Mucosa of rectum (tissue), 2 donors: ENCODE measurements at regions not wholly inside any gene's neighbourhood (a gene's known extent, or its start where the extent isn't known, plus 50 kb on each side); places are given as distances from the start of the nearest gene placed in this dataset.
"Not testable (repeated sequence)": the region's sequence is repeated elsewhere in the genome, so short reads cannot be mapped to it uniquely, and the experiment has no call there.

Experiments
- H3K27ac ChIP-seq, 2 donors: one replicate each; pipeline ENCODE4 v1.7.0; 2013; ENCODE audit warnings: inconsistent platforms in 2 of 2, low read depth in 2 of 2, low read length in 2 of 2
- H3K27me3 ChIP-seq, 2 donors: one replicate each; pipeline ENCODE4 v1.7.0; 2013; ENCODE audit warnings: low read length in 2 of 2; ENCODE audit not compliant: control insufficient read depth in 2 of 2, insufficient read depth in 2 of 2
- H3K36me3 ChIP-seq, 2 donors: one replicate each; pipeline ENCODE4 v1.7.0; 2013; ENCODE audit warnings: low read length in 2 of 2; ENCODE audit not compliant: control insufficient read depth in 2 of 2, insufficient read depth in 2 of 2
- H3K4me1 ChIP-seq, 2 donors: one replicate each; pipeline ENCODE4 v1.7.0; 2013; ENCODE audit warnings: low read length in 2 of 2, mild to moderate bottlenecking in 1 of 2; ENCODE audit not compliant: control insufficient read depth in 2 of 2, insufficient read depth in 2 of 2
- H3K4me3 ChIP-seq, 2 donors: one replicate each; pipeline ENCODE4 v1.7.0; 2013; ENCODE audit warnings: low read length in 2 of 2
- H3K9ac ChIP-seq, 2 donors: one replicate each; pipeline ENCODE4 v1.7.0; 2013; ENCODE audit warnings: low read length in 2 of 2, low read depth in 1 of 2, mild to moderate bottlenecking in 1 of 2
- H3K9me3 ChIP-seq, 2 donors: one replicate each; pipeline ENCODE4 v1.7.0; 2013; ENCODE audit warnings: low read length in 2 of 2; ENCODE audit not compliant: control insufficient read depth in 2 of 2
- donor health status: healthy.
- donor health status: Normal muscosa, but diverticular disease.

DNA sequence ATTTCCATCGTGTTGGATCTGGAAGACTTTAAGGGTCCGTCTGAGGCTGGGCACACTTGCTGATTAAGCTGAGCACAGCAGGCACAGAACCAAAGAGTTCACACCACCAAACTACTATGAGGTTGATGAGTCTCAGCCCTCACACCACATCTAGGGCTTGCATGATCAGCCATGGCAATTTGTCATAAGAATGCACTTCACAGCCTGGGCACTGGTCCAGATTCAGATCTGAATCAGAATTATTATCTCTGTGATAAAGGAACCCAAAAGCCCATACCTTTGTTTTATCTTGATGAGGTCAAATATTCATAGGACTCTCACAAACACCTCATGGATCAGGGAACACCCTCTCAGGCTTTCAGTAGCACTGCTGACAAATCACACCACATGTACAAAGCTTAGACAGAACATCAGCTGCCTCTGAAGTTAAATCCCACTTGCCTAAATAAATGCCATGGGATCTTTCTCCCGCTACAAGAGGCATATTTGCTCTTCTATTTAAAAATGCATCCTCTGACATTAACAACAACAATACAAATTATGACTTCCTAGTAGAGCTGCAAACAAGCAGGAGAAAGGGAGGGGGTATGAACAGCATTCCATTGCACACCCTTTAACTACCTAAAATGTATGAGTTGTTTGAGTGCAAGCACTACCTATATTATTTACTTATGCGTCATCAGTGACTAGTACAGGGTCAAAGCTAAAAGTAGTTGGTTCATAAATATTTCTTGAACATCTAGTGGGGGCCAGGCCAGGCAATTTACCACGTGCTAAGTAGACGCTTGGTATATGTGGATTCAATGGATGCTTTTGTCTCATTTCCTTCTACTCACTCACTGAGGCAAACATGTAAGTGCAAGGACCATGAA is 186.3 kb upstream of the FGF13 start:
- Histone ChIP-seq H3K4me3 (no peak overlapping the region), H3K4me1 (no peaks in the 10 kb centered on the region), H3K36me3 (no peaks in the 10 kb centered on the region), H3K27me3 (no peaks in the 10 kb centered on the region), H3K9me3 (no peaks in the 10 kb centered on the region), H3K9ac (no peak overlapping the region), H3K27ac (no peak overlapping the region)

DNA sequence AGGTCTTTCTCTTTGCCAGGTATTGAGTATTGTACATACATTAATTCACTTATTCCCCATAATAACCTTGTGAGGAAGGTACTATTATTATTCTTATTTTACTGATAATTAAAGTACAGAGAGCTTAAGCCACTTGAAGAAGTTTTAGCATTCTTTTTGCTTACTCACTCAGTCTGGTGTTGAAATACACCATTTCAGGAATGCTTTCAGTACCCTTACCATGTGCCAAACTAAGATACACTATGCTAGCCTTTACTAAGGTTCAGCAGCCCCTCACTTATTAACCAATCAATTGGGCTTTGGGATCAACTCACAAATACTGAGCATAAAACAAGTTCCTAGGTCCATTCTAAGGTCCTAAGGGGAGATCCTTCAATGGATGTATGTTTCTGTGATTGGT is 179.0 kb upstream of the FGF13 start:
- Histone ChIP-seq H3K36me3 (no peaks in the 10 kb centered on the region), H3K4me1 (no peaks in the 10 kb centered on the region), H3K27me3 (no peaks in the 10 kb centered on the region), H3K27ac (no peak overlapping the region), H3K9ac (no peak overlapping the region), H3K9me3 (no peaks in the 10 kb centered on the region), H3K4me3 (no peak overlapping the region)

DNA sequence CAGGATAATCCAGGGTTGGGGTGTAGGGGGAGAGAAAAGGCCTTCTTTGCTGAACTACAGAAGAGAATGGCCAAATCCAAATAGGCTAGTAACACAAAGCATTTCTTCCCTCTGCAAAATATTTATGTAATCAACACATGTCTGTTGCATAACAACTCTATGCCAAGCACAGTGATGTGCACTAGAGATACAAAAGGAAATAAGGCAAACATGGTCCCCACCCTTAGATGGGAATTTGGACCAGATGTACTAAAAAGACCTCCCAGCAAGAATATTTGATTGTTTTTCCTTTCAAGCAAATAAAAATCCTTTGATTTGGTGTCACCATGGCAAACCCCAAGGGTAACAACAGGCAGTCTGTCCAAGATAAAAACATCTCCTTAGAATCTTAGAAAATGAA is 177.6 kb upstream of the FGF13 start:
- no peak overlapping the region for H3K9ac ChIP-seq
- H3K4me1 ChIP-seq: no peaks in the 10 kb centered on the region
- H3K9me3 ChIP-seq: no peaks in the 10 kb centered on the region
- no peaks in the 10 kb centered on the region for H3K27me3 ChIP-seq
- H3K36me3 ChIP-seq: no peaks in the 10 kb centered on the region
- no peak overlapping the region for H3K27ac ChIP-seq
- no peak overlapping the region for H3K4me3 ChIP-seq

DNA sequence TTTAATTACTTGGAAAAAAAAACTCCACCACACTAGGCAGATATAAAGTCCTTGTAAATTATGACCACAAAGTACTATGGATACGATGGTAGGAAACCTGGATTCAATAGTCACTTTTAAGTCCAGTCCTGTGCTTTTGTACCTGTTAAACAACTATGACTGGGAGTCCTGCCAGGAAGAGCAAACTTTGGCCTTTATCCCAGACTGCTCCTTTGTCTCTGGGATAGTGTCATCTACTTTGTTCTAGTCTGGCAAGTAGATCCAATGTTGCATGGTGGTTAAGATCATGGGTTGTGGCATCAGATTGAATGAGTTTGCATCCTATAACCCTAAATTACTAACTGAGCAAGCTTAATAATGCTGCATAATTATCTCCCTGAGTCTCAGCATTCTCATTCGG is 175.3 kb upstream of the FGF13 start:
- H3K4me3 ChIP-seq: no peak overlapping the region
- H3K27me3 ChIP-seq: no peaks in the 10 kb centered on the region
- H3K4me1 ChIP-seq: no peaks in the 10 kb centered on the region
- H3K9me3 ChIP-seq: peaks cover 0 to 2% of the 10 kb centered on the region in 2 donors
- no peak overlapping the region for H3K9ac ChIP-seq
- no peaks in the 10 kb centered on the region for H3K36me3 ChIP-seq
- H3K27ac ChIP-seq: no peak overlapping the region

DNA sequence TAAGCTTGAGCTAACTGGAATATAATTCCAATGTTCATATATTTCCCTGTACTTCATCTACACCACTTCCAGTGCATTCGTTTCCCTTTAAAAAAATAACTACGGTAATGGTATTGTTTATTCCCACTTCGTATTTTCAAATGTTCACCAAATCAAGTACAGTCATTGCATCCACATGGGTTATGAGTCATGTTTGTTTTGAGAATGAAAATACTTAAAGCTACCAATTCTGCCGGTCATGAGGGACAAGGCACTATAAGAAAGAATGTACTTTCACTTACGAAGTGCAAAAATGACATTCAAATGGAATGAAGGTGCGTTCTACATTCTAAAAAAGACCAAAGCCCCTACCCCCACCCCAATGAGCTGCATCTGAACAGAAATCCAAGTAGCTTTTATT is 174.4 kb upstream of the FGF13 start:
- Histone ChIP-seq H3K27me3 (no peaks in the 10 kb centered on the region), H3K36me3 (no peaks in the 10 kb centered on the region), H3K9me3 (peaks cover 0 to 2% of the 10 kb centered on the region in 2 donors), H3K4me1 (no peaks in the 10 kb centered on the region), H3K4me3 (no peak overlapping the region), H3K9ac (no peak overlapping the region), H3K27ac (no peak overlapping the region)

DNA sequence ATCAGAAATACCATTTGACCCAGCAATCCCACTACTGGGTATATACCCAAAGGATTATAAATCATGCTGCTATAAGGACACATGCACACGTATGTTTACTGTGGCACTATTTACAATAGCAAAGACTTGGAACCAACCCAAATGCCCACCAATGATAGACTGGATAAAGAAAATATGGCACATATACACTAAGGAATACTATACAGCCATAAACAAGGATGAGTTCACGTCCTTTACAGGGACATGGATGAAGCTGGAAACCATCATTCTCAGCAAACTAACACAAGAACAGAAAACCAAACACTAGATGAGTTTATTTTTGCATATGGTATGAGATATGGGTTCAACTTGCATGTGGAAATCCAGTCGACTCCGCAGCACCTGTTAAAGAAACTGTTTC is 168.8 kb upstream of the FGF13 start:
- not testable (repeated sequence) for H3K4me1 ChIP-seq, H3K27ac ChIP-seq, H3K4me3 ChIP-seq, H3K27me3 ChIP-seq, H3K9me3 ChIP-seq, H3K9ac ChIP-seq, H3K36me3 ChIP-seq

DNA sequence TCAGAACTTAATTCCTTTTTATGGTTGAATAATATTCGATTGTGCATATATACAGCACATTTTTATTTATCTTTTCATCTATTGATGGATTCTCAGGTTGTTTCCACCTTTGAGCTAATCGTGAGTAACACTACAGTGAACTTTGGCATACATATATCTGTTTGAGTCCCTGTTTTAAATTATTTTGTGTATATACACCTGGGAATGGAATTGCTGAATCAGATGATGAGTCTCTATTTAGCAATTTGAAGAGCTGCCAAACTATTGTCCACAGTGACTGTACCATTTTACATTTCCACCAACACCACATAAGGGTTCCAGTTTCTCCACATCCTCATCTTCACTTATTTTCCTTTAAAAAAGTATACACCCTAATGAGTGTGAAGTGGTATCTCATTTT is 166.2 kb upstream of the FGF13 start:
- H3K4me3 ChIP-seq: no peak overlapping the region
- H3K27me3 ChIP-seq: no peaks in the 10 kb centered on the region
- H3K4me1 ChIP-seq: no peaks in the 10 kb centered on the region
- H3K27ac ChIP-seq: no peak overlapping the region
- peaks cover 0 to 2% of the 10 kb centered on the region in 2 donors for H3K9me3 ChIP-seq
- H3K9ac ChIP-seq: no peak overlapping the region
- H3K36me3 ChIP-seq: no peaks in the 10 kb centered on the region

DNA sequence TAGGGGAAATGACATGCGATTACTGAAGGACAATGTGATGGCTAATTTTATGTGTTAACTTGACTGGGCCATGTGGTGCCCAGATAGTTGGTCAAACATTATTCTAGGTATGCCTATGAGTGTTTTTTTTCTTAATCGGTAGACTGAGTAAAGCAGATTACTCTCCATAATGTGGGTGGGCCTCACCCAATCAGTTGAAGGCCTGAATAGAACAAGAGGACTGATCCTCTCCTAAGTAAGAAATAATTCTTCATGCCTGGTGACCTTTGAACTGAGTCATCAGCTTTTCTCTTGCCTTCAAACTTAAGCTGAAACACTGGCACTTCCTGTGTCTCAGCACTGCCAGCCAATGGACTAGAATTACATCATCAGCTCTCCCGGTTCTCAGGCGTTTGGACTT is 164.0 kb upstream of the FGF13 start:
- Histone ChIP-seq H3K36me3 (no peaks in the 10 kb centered on the region), H3K27ac (no peak overlapping the region), H3K4me1 (no peaks in the 10 kb centered on the region), H3K9me3 (no peaks in the 10 kb centered on the region), H3K27me3 (no peaks in the 10 kb centered on the region), H3K4me3 (no peak overlapping the region), H3K9ac (no peak overlapping the region)

DNA sequence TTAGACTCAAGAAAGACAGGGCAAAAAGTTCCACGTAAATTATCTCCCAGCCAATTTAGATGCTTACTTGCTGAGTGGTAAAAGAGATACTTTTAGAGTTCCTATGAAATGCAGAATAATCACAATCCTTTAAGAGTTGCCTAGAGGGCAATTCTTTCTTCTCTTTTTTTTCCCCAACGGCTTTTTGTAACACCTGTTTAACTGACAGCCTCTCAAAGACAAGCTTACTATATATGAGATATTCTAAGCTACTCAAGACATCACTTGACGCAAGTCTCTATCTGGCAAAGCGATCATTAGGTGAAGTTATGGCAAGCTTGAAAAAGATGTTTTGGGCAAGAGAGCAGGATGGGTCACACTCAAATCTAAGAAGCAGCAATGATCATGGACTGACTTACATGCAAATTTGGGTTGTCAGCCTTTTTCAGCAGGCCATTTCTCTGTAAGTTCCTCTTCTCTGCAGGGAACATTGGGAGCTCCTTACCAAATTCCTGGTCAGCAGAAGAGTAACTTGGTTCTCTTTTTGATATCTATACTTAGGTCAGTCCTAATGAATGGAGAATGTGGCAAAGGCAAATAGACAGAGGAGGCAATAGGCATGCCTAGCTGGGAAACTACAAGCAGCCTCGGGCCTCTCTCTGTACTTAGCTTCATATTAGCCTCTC is 162.9 kb upstream of the FGF13 start:
- Histone ChIP-seq H3K4me1 (no peaks in the 10 kb centered on the region), H3K36me3 (no peaks in the 10 kb centered on the region), H3K4me3 (no peak overlapping the region), H3K9ac (no peak overlapping the region), H3K27me3 (no peaks in the 10 kb centered on the region), H3K27ac (no peak overlapping the region), H3K9me3 (no peaks in the 10 kb centered on the region)

DNA sequence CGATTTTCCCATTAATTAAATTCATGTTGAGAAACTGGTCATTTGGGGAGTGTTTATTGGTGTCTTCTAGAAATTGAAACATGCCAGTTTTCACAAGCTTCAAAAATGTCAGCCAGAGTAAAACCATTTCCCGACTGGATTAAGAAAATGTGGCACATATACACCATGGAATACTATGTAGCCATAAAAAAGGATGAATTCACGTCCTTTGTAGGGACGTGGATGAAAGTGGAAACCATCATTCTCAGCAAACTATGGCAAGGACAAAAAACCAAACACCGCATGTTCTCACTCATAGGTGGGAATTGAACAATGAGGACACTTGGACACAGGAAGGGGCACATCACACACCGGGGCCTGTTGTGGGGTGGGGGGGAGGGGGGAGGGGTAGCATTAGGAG is 162.1 kb upstream of the FGF13 start:
- not testable (repeated sequence) for H3K4me1 ChIP-seq, H3K9ac ChIP-seq, H3K27me3 ChIP-seq, H3K4me3 ChIP-seq, H3K9me3 ChIP-seq, H3K36me3 ChIP-seq, H3K27ac ChIP-seq
